Stimulated activated naive CD8-positive, alpha-beta T cell treated with anti-CD3 and anti-CD28 coated beads, Interleukin-15, Interleukin-2, amounts not matched to agents 100 U/mL and 50 U/mL, for 24 hours (primary cell): ENCODE measurements at regions not wholly inside any gene's neighbourhood (a gene's known extent, or its start where the extent isn't known, plus 50 kb on each side); places are given as distances from the start of the nearest gene placed in this dataset.
A peak's percentile ranks its signal among the peaks of the same experiment; 100 is the strongest.

Experiments
- ATAC-seq: fragments of 150-1000 bp; cut with Tn5 transposase; one replicate; pipeline ENCODE4 v1.10.0; 2021
- DNase-seq: peaks from one replicate; pipeline ENCODE4 v3.0.0; 2021

GRCh38 chr13:70505809-70506208 lies 397.6 kb upstream of the KLHL1 start:
- DNase-seq = no peak
- no peak for ATAC-seq

- no peak for ATAC-seq
- no peak for DNase-seq
Observed at GRCh38 chr13:70502944-70503343, 394.7 kb upstream of the KLHL1 start.

GRCh38 chr13:70490320-70490935 lies 382.2 kb upstream of the KLHL1 start:
- no peak for ATAC-seq
- DNase-seq = peak; percentile 5

GRCh38 chr13:70484931-70485330 lies 376.7 kb upstream of the KLHL1 start:
- DNase-seq (no peak), ATAC-seq (no peak)

- DNase-seq = no peak
Observed at GRCh38 chr13:70483599-70484276, 375.5 kb upstream of the KLHL1 start.

GRCh38 chr13:70473907-70474306 lies 365.7 kb upstream of the KLHL1 start:
- ATAC-seq (no peak), DNase-seq (no peak)

More at GRCh38 chr13:70483599-70484276, 375.5 kb upstream of the KLHL1 start:
- ATAC-seq = no peak

- DNase-seq (no peak), ATAC-seq (no peak)
Observed at GRCh38 chr13:70469077-70469476, 360.8 kb upstream of the KLHL1 start.

GRCh38 chr13:70457474-70457873 lies 349.2 kb upstream of the KLHL1 start:
- no peak for ATAC-seq
- DNase-seq = no peak

GRCh38 chr13:70448820-70449219 lies 340.6 kb upstream of the KLHL1 start:
- no peak for DNase-seq
- ATAC-seq = no peak

- no peak for DNase-seq
- ATAC-seq = no peak
Observed at GRCh38 chr13:70432276-70432805, 324.1 kb upstream of the KLHL1 start.

- ATAC-seq = no peak
- DNase-seq = no peak
Observed at GRCh38 chr13:70430256-70430655, 322.0 kb upstream of the KLHL1 start.

GRCh38 chr13:70424928-70425327 lies 316.7 kb upstream of the KLHL1 start:
- DNase-seq (no peak), ATAC-seq (no peak)

GRCh38 chr13:70424428-70424827 lies 316.2 kb upstream of the KLHL1 start:
- no peak for ATAC-seq
- no peak for DNase-seq

GRCh38 chr13:70415136-70415535 lies 306.9 kb upstream of the KLHL1 start:
- ATAC-seq (no peak), DNase-seq (no peak)

- DNase-seq (no peak), ATAC-seq (no peak)
Observed at GRCh38 chr13:70408865-70409264, 300.6 kb upstream of the KLHL1 start.

- DNase-seq = no peak
- no peak for ATAC-seq
Observed at GRCh38 chr13:70407486-70407885, 299.2 kb upstream of the KLHL1 start.

- no peak for ATAC-seq
- no peak for DNase-seq
Observed at GRCh38 chr13:70405266-70405665, 297.0 kb upstream of the KLHL1 start.

GRCh38 chr13:70394031-70394548 lies 285.8 kb upstream of the KLHL1 start:
- ATAC-seq = no peak
- DNase-seq = no peak

GRCh38 chr13:70391678-70392077 lies 283.4 kb upstream of the KLHL1 start:
- ATAC-seq = no peak
- DNase-seq = no peak

GRCh38 chr13:70390968-70391367 lies 282.7 kb upstream of the KLHL1 start:
- DNase-seq = no peak
- ATAC-seq = no peak

GRCh38 chr13:70390064-70390463 lies 281.8 kb upstream of the KLHL1 start:
- DNase-seq (no peak), ATAC-seq (no peak)

- no peak for ATAC-seq
Observed at GRCh38 chr13:70388935-70389334, 280.7 kb upstream of the KLHL1 start.

GRCh38 chr13:70386919-70387318 lies 278.7 kb upstream of the KLHL1 start:
- ATAC-seq (no peak), DNase-seq (no peak)

More at GRCh38 chr13:70388935-70389334, 280.7 kb upstream of the KLHL1 start:
- no peak for DNase-seq

- no peak for DNase-seq
- no peak for ATAC-seq
Observed at GRCh38 chr13:70385852-70386251, 277.6 kb upstream of the KLHL1 start.
